NCI-H446 treated with DMSO at 0.1 percent for 48 hours (cell line): ENCODE measurements at regions not wholly inside any gene's neighbourhood (a gene's known extent, or its start where the extent isn't known, plus 50 kb on each side); places are given as distances from the start of the nearest gene placed in this dataset.
A peak's percentile ranks its signal among the peaks of the same experiment; 100 is the strongest.

Experiments
- DNase-seq: peaks from one replicate; lab custom pipeline; 2025; lab: John Stamatoyannopoulos, UW

DNA sequence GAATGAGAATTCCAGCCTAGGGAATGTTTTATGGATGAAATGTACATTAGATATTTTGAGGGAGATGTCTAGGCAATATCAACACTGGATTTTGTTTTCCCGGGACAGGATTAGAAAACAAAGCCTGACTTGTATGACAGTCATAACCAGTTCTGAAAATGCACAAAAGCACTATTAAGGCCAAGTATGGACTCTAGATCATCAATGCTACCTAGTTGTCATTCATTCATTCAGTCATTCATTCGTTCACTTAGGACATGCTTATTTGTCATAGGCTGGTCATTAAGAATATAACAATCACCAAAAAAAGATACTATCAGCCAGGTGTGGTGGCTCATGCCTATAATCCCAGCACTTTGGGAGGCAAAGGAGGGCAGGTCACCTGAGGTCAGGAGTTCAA lies 511.2 kb downstream of the CMPK2 start:
- DNase-seq = no peak

DNA sequence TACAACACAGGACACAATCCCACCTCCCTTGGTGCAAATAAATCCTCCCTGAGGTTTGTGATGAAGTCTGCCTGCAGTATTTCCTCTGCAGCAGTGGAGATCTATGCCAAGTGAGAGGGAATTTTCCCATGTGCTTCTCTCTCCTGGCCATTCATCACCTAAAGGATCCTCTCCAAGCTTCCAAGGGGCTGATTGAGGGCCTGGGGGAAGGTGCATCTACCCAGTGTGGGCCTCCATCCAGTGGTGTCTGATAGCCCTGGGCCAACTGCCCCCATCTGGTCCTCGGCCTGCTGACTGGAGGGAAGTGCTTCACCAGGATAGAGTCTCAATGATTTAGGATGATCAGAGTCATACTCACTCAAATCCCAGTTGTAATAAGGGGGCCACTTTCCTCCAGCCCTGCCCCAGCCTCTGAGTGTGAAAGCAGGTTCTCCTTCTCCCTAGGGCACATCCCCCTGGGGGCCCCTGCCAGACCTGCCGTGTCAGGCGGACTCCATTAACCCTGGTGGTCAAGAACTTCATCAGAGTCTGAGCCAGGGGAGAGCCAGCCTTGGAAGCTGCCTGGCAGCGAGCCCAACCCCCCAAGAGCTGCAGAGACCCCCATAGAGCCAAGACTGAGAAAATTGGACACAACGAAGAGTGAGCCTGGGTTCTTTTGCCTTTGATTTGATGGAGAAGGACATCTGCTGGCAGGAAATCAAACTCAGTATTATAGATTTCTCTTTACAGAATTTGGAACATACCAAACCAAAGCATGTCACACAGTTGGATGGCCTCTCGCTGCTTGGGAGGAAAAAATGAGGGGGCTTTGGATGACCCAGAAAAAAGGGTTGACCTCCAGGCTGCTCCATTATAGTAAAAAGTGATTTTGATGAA lies 509.6 kb downstream of the CMPK2 start:
- DNase-seq = no peak

DNA sequence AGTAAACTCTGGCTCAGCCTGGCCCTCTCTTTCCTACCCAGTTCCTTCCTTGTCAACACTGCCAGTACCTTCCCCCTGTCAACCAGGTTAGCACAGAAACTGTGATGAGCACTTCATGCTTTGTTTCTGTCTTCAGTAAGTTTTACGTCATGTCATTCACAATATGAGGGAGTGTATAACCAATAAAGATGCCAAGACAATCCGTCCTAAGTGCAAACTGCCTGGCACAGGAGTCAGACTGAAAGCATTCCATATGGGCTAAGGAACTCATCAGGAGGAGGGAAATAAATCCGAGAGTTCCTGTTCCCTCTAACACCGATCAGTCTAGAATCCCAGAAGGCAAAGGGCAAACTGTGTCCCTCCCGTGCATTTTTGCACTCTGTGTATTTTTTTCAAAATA lies 507.2 kb downstream of the CMPK2 start:
- no peak for DNase-seq

DNA sequence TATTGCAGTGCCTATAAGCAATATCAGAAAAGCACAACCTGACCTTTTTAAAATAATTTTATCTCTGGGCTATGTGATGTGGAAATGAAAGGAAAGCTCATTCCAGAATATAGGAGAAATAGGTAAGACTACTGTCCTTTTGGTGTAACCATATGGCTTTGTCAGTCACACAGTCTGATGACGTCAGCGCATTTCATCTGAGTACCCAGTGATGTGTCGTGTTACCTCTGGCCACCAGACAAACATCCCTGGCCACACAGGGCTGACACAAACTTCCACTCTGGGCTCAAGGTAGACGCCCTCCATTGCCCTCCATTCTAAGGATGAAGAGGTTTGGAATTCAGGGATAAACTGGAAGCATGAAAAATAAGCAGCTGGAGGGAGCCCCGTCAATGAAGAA lies 506.7 kb downstream of the CMPK2 start:
- DNase-seq = no peak

DNA sequence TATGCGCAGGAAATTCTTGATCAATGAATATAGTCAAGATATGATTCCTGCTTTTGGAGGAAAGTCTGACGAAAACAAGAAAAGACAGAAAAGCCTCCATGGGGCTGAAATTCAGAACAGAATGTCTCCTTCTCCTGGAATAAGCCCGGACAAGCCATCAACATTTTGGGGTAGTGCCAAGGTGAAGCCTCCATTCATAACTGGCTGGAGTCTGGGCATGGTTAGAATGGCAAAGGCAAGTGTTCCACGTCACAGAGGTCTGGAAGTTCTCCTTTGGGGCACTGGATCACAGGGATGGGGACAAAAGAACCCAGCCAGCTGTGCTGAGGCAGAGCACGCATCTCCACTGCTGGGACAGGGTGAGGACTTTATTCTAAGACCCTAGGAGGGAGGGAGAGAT lies 505.7 kb downstream of the CMPK2 start:
- DNase-seq = no peak

DNA sequence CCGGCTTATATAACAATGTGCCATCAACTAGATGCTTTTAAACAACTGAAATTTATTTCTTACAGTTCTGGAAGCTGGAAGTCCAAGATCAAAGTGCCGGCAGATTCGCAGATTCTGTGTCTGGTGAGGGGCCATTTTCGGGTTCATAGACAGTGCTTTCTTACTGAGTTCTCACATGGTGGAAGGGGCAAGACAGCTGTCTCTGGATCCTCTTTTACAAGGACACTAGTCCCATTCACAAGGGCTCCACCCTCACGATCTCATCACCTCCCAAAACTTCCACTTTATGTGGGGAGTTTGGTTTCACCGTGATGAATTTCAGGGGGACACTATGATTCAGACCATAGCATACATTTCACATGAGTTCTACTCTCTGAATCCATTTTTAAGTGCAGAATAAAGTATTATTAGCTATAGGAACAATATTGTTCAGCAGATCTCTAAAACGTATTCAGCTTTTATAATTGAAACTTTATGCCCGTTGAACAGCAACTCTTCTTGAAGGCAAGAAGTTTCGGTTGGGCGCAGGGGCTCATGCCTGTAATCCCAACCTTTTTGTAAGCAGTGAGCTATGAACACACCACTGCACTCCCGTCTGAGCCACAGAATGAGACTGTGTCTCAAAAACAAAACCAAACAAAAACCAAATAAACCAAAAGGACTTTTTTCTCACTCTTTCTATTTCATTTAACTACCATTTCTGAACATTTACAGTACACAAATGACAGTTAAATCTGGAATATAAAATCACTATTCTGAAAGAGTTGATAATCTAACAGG lies 502.8 kb downstream of the CMPK2 start:
- DNase-seq = no peak

DNA sequence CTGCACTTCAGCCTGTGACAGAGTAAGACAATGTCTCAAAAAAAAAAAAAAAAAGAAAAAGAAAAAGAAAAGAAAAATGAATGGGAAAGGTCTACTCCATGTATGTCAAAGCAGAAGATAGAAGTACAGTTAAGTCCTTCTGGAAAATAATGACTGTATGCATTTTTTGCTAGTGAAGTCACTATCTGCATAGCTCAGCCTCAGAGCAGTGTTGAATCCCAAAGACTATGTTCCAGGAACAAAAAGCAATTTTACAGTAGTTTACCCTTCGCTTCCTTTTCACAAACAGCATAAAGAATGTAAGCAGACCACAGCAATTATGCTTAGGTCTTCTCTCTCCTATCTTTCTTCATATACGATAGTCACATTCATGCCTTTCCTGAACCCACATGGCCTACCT lies 497.4 kb downstream of the CMPK2 start:
- no peak for DNase-seq

DNA sequence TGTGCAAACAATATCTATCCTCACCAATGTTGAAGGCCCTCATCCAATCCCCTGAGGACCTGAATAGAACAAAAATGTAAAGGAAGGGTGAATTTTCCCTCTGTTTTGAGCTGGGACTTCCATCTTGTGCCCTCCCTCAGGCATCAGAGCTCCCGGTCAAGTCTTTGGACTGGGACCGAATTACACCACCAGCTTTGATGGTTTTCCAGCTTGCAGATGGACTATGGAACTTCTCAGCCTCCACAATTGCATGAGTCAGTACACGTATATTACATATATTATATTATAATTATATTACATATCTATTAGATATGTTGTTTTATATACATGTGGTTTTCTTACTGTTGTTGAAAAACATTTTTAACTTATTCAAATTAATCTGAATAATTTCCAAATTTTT lies 496.4 kb downstream of the CMPK2 start:
- DNase-seq = no peak

DNA sequence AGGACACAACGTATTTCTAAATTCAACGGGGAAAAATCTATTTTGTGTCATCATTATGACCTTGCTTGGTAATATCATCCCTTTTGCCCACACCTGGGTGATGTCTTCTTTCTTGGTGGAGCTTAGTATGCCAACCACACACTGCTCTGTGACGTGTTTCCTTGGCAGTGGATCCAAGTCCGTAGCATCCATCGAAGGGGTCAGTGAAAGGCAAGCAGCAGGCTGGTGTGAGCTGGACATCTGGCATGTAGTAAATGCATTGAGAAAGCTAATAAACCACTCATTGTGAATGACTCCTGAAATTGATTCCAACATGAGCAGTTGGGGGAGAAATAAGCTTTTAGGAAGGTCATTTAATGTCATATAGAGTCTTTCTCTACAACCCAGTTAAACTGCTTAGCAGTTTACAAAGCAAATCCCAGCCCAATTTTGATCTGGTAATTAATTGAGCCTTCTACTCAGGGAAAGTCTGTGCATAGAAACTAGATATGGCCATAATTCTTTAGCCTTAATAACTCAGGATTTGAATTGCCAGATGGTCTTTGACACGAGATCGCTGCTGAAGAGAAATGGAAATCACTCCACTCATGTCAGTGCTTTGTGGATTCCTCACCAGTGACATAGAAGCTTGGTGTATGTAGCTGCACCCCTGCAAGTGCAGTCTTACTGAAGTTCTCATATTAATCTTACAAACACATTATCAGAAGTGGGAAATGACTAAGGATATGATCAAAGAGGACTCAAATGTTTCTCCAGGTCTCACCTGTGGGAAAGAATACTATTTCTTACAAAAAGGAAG lies 494.8 kb downstream of the CMPK2 start:
- DNase-seq = no peak

DNA sequence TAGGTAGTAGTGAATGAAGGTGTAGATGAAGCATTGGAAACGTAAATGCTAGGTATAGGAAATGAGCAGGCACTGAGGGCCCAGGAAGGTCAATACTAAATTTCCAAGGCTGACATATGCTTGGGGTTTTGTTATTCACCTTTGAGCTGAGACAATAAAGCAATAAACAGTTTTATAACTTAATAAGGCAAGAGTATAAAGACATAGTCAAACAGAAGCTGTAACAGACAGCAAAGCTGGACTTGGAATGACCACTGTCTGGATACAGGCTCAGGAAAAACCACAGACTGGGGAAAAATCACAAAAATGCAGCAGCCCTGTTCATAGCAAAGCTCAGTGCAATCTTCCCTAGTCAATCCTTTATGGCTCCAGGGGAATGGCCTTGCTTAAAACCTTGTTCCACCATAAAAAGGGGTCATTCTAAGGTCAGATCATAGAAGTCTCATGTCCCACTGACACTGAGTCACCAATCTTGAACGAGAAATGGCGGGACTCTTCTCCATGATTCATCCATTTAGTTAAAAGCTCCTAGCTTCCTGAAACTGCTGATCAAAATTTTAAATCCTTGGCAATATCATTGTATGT lies 493.3 kb downstream of the CMPK2 start:
- no peak for DNase-seq

DNA sequence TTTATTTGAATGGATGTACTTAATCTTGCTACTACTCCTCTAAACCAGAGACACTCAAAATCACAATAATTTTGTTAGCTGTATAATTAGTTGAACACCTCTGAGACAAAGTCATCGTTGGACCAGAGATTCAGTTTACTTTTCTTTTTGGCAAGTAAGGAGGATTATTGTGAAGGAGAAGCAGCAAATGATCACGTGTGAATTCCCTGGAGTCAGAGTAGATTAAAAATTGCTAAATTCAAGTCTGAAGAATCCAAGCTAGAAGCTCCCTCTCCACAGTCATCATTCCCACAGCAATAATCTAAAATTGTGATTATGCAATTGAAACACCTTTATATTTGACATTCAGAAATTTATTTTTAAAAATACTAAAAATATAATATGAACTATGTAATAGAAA lies 484.4 kb downstream of the CMPK2 start:
- no peak for DNase-seq

DNA sequence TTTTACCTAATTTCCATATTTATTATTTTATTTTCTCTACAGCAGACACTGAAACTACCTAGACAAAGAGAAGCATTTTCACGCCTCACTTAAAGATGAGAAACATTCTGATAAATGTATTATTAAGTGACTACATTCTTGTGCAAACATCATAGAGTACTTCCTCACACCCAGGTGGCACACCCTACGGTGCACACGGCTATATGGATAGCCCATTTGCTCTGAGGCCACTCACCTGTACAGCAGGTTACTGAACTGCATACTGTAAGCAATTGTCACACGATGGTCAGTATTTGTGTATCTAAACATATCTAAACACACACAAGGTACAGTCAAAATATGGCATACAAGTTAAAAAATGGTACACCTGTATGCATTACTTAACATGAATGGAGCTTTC lies 481.4 kb downstream of the CMPK2 start:
- DNase-seq = no peak

DNA sequence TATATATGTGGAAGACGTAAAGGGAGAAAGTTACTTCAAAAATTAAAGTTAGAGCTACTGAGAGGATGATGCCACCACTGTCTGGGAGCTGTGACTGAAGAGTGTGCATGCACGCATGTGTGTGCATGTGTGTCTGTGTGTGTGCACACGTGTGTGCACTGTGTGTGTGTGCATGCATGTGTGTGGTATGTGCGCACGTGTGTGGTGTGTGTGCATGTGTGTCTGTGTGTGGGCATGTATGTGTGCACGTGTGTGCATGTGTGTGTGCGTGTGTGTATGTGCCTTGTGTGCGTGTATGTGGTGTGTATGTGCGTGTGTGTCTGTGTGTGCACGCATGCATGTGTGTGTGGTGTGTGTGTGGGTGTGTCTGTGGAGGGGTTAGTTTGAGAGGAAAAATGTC lies 473.4 kb downstream of the CMPK2 start:
- DNase-seq = no peak

DNA sequence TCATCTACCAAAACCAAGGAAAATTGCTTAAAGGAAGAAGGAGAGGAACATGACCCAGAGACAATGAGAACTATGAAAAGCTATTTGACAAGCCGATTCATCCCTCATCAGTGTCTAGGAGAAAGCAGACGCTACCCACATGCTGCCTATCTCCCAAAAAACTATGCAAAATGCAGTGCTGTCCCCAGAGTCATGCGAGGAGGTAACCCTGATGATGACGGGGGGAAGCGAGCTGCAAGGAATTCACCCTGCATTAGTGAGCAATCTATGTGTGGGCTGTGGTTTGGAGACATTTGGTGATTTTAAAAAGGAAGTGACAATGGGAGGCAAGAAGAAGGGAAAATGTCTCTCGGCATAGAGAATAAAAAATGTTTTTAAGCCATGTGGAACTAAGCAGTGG lies 472.7 kb downstream of the CMPK2 start:
- no peak for DNase-seq

DNA sequence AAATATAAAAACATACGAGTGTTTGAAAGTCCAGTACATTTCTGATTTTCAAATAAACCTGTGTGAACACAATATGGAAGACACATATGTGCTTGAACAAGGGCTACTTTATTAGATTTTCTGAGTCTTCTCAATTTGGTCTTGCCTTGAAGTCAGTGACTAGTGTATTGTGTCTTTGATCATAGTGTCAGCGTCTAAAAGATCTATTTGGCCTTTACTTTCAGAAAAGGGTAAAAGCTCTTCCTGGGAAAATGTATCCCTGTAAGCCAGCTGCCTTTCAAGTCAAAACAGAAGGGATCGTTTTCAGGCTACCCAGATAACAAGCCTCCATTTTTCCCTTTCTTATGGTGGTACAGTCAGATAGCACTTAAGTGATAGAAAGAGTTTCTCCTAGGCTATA lies 471.9 kb downstream of the CMPK2 start:
- DNase-seq = no peak

DNA sequence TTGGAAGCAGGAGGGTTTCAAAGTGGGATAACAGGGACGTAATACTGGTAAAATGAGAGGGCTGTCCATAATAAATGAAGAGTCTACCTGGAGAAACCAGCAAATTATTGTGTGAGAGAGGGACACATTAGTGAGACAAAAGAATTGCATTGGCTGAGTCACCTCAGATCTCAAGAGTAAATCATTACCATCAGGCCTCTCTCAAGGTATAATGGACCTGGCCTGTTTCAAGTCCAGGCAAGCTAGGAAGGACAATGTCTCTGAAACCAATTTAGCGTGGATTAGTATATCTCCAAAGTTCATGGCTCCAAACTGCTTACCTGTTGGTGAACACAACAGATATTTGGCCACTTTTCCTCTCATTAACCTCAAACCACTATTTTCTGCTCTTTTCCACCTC lies 471.4 kb downstream of the CMPK2 start:
- no peak for DNase-seq

DNA sequence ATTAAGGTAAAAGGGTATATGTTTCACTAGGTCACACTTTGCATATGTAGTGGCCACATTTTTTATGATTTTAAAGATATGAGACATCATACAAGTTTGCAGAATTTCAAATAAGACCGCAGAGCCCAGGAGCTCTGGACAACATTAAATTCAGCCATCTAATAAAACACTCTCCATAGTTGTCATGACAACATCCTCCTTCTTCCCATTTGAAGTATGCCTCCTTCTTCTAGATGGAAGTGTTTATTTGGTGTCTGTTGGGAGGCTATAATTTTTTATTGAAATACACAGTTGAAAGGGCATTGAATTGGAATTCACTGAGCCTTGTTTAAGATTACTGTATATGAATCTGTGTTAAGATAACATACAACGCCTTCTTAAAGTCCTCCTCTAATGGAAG lies 467.3 kb downstream of the CMPK2 start:
- no peak for DNase-seq

DNA sequence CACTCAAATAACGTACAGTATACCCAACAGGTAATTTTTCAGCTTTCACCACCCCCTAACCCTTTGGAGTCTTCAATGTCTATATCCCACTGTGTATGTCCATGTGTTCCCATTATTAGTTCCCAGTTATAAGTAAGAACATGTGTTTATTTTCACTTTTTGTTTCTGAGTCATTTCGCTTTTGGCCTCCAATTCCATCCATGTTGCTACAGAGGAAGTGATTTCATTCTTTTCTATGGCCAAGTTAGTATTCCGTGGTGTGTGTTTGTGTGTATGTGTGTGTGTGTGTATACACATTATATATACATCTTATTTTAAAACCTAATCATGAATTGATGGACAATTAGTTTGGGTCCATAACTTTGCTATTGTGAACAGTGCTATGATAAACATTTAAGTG lies 464.4 kb downstream of the CMPK2 start:
- DNase-seq = no peak

DNA sequence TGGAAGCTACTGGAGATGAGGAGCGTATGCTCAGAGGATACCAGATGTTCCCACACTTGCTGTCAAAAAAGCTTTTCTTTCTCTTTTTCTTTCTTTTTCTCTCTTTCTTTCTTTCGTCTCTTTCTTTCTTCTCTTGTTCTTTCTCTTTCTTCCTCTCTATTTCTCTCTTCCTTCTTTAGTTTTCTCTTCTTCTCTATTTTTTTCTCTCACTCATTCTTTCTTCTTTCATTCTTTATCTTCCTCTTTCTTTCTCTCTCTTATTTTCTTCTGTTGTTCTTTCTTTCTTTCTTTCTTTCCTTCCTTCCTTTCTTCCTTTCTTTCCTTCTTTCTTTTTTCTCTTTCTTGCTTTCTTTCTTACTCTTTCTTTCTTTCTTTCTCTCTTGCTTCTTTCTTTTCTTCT lies 457.6 kb downstream of the CMPK2 start:
- no peak for DNase-seq

DNA sequence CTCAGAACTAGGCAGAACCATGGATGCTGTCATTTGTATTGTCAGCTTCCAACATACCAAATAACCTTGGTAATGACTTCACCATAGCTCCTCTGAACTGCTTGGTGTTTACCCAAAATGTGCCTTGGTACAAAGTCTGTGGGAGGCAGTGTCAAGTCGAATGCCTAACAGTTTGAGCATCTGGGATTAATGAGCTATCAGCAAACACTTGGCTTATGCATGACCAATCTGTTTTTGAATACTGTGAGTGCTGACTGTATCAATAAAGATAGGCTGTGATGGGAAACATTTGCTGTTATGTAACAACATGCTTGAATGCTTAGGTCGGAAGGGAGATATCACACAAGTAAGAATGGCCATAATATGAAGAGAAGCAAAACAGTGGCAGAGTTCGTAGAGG lies 455.4 kb downstream of the CMPK2 start:
- DNase-seq = peak; percentile 51

DNA sequence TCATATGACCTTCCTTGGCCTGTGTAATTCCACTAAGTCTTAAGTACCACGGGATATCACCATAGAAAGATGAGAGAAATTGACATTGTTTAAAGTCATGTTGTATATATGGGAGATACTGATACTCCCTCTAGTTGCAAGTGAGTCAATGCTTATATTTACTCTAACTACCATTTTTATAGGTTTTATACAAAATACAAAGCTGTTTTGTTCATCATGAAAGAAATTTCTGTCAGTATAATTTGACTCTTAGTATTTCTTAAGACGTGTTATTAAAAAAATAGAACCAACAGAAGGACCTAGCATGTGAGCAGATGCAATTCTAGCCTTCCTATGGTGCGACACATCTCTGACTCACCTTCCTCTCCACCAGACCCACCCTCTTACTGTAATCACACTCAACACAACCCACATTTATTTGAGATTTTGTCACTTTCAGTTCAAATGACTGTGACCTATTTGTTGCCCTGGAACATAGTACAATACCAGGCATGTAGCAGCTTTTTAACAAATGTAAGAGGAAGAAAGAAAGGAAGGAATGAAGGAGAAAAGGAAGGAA lies 453.1 kb downstream of the CMPK2 start:
- no peak for DNase-seq

DNA sequence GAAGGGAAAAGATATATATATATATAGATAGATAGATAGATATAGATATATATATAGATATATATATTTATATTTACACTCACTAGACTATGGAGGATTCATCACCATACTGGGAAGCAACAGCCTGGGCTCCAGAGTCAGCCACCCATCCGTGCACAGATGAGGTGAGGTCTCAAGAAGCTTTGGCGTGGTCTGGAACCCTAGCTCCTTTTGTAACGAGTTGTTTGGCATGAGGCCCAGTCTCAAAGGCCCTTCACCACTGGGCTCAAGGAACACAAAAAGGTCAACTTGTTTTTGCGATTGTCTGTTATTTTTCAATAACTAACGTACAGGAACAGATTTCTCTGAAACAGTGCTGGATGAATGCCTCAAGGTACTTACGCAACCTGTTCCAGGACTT lies 448.7 kb downstream of the CMPK2 start:
- no peak for DNase-seq
